Esophagus squamous epithelium (tissue), 5 donors: ENCODE measurements at regions not wholly inside any gene's neighbourhood (a gene's known extent, or its start where the extent isn't known, plus 50 kb on each side); places are given as distances from the start of the nearest gene placed in this dataset.

Experiments
- DNase-seq: peaks from one replicate; lab custom pipeline; 2025; lab: John Stamatoyannopoulos, UW
- H3K27ac ChIP-seq, 4 donors: fragments of 200-600 bp; sonication (generic); one replicate each; pipeline ENCODE4 v1.5.1; 2016 to 2019; ENCODE audit warnings: mild to moderate bottlenecking in 1 of 4
- H3K27me3 ChIP-seq, 4 donors: fragments of 200-600 bp; sonication (generic); 1 replicate in 3 of 4; 2 replicates in 1 of 4; pipeline versions ENCODE4 v1.5.1 to v1.6.0; 2017 to 2021; ENCODE audit warnings: antibody characterized with exemption in 1 of 4
- H3K36me3 ChIP-seq, 3 donors: fragments of 200-600 bp; sonication (generic); one replicate each; pipeline ENCODE4 v1.5.1; 2016 to 2019
- H3K4me1 ChIP-seq, 3 donors: fragments of 200-600 bp; sonication (generic); one replicate each; pipeline ENCODE4 v1.5.1; 2017 to 2019
- H3K4me3 ChIP-seq, 4 donors: fragments of 200-600 bp; sonication (generic); 1 replicate in 3 of 4; 2 replicates in 1 of 4; pipeline ENCODE4 v1.5.1; 2016 to 2019; ENCODE audit warnings: mild to moderate bottlenecking in 2 of 4, moderate library complexity in 1 of 4
- H3K9me3 ChIP-seq, 3 donors: fragments of 200-600 bp; sonication (generic); one replicate each; pipeline ENCODE4 v1.5.1; 2016 to 2019
- CTCF ChIP-seq, 6 experiments: fragments of 450-650 bp in 4 of 6; fragments of 200-600 bp in 2 of 6; sonication (generic) in 2 of 6; IDR thresholded peaks; one replicate each; pipeline ENCODE4 v1.5.1; 2016 to 2019; ENCODE audit warnings: antibody characterized with exemption in 6 of 6, mild to moderate bottlenecking in 4 of 6, moderate library complexity in 4 of 6
- POLR2A ChIP-seq, 4 donors: fragments of 450-650 bp; IDR thresholded peaks; one replicate each; pipeline ENCODE4 v1.6.1; 2017; ENCODE audit warnings: antibody characterized with exemption in 4 of 4, mild to moderate bottlenecking in 4 of 4, moderate library complexity in 3 of 4
- WGBS, 2 donors: methylation state at CpG; one replicate each; pipeline ENCODE4 v1.1.5; 2018; 5-methylcytosine and 5-hydroxymethylcytosine counted together
- intact Hi-C: fragments of 100-400 bp; cut with DNase I; formaldehyde crosslinking; loops from one replicate; pipeline ENCODE4 v1.15.0; 2022
- donor health status: DM: yes; HTN: yes; CAD: no.

- Histone ChIP-seq H3K36me3 (no peaks in the 10 kb centered on the region), H3K9me3 (no peaks in the 10 kb centered on the region), H3K27ac (no peak overlapping the region), H3K4me3 (no peak overlapping the region), H3K27me3 (peaks cover 0 to 35% (median 0%) of the 10 kb centered on the region in 4 donors), H3K4me1 (no peaks in the 10 kb centered on the region)
- intact Hi-C loops: no loop called here
- WGBS, 2 donors: 70 to 76% methylated on average over 4 of the region's 4 CpGs
- TF ChIP-seq CTCF (IDR thresholded peaks at IDR 0.05) (no peak), POLR2A (IDR thresholded peaks at IDR 0.05) (no peak)
- DNase-seq: no peak
These were observed 232.3 kb downstream of the GAS1 start for GRCh38 chr9:86714999-86715398.

GRCh38 chr9:86713970-86714369, 233.3 kb downstream of the GAS1 start:
- 53 to 81% methylated on average over 1 of the region's 1 CpG for WGBS, 2 donors
- Histone ChIP-seq H3K9me3 (no peaks in the 10 kb centered on the region), H3K4me3 (no peak overlapping the region), H3K27ac (no peak overlapping the region), H3K4me1 (no peaks in the 10 kb centered on the region), H3K27me3 (peaks cover 0 to 26% (median 0%) of the 10 kb centered on the region in 4 donors), H3K36me3 (no peaks in the 10 kb centered on the region)
- DNase-seq: no peak
- no peak for TF ChIP-seq POLR2A (IDR thresholded peaks at IDR 0.05)
- no peak for TF ChIP-seq CTCF (IDR thresholded peaks at IDR 0.05)
- intact Hi-C loops: no loop called here

DNA sequence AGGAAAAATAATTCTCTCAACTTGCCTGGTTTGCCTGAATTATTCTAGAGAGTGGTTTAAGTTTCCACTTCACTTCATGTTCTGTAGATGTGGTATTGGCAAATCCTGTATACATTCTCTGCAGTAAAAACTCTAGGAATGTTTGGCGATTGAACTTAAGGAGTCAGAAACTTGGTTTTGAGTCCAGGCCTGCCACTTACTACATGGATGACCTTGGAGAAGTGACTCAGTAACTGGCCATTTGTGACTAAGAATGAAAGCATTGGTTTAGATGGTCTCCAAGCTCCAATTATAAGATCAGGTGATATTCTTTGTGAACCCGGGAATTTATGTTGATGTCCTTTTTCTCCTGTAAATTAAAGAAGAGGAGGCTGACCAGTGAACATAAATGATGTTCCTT, 233.8 kb downstream of the GAS1 start:
- Histone ChIP-seq H3K36me3 (no peaks in the 10 kb centered on the region), H3K9me3 (no peaks in the 10 kb centered on the region), H3K4me3 (no peak overlapping the region), H3K27ac (no peak overlapping the region), H3K4me1 (no peaks in the 10 kb centered on the region), H3K27me3 (peaks cover 0 to 22% (median 0%) of the 10 kb centered on the region in 4 donors)
- WGBS, 2 donors: 90 to 97% methylated on average over 2 of the region's 2 CpGs
- TF ChIP-seq CTCF (IDR thresholded peaks at IDR 0.05) (no peak), POLR2A (IDR thresholded peaks at IDR 0.05) (no peak)
- intact Hi-C loops: no loop called here
- DNase-seq: no peak

GRCh38 chr9:86708918-86709835, 238.1 kb downstream of the GAS1 start:
- TF ChIP-seq POLR2A (IDR thresholded peaks at IDR 0.05) (no peak), CTCF (IDR thresholded peaks at IDR 0.05) (no peak)
- Histone ChIP-seq H3K9me3 (no peaks in the 10 kb centered on the region), H3K4me1 (no peaks in the 10 kb centered on the region), H3K4me3 (no peak overlapping the region), H3K36me3 (no peaks in the 10 kb centered on the region), H3K27me3 (peaks cover 0 to 2% (median 0%) of the 10 kb centered on the region in 4 donors), H3K27ac (no peak overlapping the region)
- DNase-seq: no peak
- intact Hi-C loops: no loop called here
- 80 to 88% methylated on average over 9 of the region's 9 CpGs for WGBS, 2 donors

GRCh38 chr9:86707932-86708510, 239.3 kb downstream of the GAS1 start:
- no peak for DNase-seq
- intact Hi-C loops: no loop called here
- Histone ChIP-seq H3K27me3 (no peaks in the 10 kb centered on the region), H3K27ac (no peak overlapping the region), H3K36me3 (no peaks in the 10 kb centered on the region), H3K4me1 (no peaks in the 10 kb centered on the region), H3K9me3 (no peaks in the 10 kb centered on the region), H3K4me3 (no peak overlapping the region)
- 80 to 88% methylated on average over 4 of the region's 4 CpGs for WGBS, 2 donors
- TF ChIP-seq CTCF (IDR thresholded peaks at IDR 0.05) (no peak), POLR2A (IDR thresholded peaks at IDR 0.05) (no peak)
